Stimulated activated CD4-positive, alpha-beta T cell treated with anti-CD3 and anti-CD28 coated beads, Interleukin-15, amount 100 ng/mL, for 24 hours (primary cell): ENCODE measurements at regions not wholly inside any gene's neighbourhood (a gene's known extent, or its start where the extent isn't known, plus 50 kb on each side); places are given as distances from the start of the nearest gene placed in this dataset.
"Not testable (repeated sequence)": the region's sequence is repeated elsewhere in the genome, so short reads cannot be mapped to it uniquely, and the experiment has no call there.

Source experiments
- DNase-seq: peaks from one replicate; pipeline ENCODE4 v3.0.0-alpha.2; 2020

DNA sequence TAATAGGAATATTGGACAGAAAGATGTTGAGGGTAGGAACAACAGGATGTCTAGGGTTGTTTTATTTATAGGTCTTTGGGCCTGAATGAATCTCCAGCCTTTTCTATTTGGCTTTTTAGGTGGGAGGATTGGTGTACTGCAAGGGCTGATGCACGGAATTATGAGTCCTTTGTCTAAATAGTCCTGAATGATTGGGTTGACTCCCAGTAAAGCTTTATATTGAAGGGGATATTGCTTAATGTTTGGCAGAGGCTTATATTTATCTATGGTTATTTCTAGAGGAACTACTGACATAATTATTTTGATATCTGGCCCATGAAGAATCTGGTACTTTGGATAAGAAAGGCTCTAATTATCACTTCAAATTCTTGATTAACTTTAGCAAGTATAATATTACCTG lies 253.6 kb upstream of the AVPR1A start:
- DNase-seq, result no peak

DNA sequence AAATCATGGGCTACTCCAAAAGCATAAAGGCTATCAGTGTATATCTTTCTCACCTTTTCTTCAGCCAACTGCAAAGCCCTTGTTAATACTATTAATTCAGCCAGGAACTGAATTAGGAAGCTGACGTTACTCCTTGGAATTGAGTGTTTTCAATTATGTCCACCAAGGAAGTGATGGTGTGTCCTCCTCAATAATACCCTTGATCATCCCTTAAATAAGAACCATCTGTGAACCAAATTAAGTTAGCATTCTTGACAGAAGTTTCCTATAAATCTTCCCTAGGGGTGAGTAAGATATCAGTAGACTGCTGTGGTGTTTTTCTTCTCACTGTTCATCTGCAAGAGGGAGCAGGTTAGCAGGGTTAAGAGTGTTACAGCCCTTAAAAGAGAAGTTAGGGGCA lies 252.3 kb upstream of the AVPR1A start:
- no peak for DNase-seq

DNA sequence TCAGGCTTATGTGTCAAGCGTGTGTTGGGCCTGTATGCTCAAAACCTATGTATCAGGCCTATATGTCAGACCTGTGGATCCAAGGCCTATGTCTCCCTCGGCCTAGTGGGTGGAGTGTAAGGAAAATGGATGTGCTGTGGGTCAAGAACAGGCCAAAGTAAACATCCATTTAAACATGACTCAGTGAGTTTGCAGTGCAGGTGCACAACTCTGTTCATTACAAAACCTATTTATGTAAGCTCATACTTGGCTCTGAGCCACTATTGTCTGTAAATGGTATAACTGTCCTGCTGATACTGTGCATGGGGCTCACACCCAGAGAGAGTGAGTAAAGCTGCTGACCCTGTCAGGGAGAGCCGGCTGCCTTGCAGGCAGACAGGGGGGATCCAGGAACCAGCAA lies 249.7 kb upstream of the AVPR1A start:
- no peak for DNase-seq

DNA sequence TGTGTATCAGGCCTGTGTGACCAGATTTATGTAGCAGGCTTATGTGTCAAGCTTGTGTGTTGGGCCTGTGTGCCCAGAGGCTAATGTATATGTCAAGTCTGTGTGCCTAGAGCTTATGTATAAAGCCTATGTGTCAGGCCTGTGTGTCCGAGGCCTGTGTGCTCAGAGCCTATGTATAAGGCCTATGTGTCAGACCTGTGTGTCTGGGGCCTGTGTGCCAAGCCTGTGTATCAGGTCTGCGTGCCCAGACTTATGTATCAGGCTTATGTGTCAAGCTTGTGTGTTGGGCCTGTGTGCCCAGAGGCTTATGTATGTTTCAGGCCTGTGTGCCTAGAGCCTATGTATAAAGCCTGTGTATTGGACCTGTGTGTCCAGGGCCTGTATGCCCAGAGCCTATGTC lies 249.3 kb upstream of the AVPR1A start:
- no peak for DNase-seq

DNA sequence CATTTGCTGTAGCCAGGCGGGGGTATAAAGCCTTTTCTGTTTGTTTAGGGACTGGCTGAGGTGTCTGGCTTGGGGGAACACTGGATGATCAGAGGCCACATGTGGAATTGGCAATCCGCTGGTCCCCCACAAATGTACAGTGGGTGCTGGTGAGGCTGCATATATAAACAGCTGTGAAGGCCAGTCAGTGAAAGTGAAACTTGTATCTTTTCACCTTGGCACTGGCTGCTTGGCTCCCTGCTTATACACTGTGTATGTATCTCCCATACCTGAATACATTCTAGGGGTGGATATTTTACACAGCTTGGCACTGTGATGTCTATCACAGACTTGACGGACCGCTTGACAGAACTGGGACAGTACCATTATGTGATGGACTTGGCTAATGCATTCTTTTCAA lies 246.8 kb upstream of the AVPR1A start:
- no peak for DNase-seq

DNA sequence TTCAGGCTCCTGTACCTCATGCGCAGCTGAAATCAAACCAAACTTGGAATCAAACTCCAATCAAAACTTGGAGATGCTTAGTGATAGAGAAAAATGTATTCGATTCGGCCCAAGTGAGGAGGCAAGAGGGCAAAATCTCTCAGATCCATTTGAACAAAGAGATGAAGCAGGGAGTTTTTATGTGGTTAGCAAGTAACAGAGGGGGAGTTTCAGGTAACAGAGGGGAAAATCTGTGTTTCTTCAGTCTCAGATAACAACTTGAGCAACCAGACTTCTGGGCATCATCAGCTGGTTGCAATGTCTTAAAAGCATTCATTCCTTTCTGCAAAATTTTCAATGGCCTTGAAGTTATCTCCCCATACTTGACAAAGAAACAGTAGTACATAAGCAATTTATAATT lies 245.1 kb upstream of the AVPR1A start:
- DNase-seq, result no peak

DNA sequence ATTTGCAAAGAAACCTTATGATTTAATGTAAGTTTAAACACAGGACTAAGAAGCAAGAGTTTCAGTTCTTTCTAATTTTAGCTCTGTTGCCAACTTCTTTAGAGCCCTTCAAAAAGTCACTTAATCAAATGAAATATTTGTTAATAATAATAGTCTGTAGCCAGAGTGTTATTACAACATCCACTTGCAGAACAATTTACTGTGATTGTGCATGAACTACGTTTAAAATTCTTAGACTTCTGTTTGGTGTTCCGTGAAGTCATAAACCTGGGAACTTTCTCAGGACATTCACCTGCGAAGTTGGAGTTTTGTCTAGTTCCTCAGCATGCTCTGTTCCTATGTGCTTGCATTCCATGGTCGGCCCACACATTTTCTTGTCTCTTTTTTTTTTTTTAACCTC lies 244.0 kb upstream of the AVPR1A start:
- no peak for DNase-seq

DNA sequence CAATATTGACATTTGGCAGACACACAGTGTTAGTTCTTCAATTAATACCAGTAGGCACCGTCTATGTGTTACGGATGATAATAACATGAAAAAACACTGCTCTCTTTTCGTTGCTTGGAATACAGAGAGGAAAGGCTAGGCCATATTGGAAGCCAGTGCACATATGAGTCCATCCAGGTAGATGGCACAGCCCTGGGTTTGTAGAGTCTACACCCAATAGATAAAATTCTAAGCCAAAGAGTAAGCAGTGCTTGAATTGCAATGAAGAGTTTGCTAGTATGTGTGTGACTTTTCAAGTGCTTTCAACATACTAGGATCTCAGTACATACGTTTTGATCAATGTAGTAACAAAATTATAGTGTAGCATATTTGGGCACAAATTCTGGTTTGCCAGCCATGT lies 243.3 kb upstream of the AVPR1A start:
- DNase-seq, result no peak

DNA sequence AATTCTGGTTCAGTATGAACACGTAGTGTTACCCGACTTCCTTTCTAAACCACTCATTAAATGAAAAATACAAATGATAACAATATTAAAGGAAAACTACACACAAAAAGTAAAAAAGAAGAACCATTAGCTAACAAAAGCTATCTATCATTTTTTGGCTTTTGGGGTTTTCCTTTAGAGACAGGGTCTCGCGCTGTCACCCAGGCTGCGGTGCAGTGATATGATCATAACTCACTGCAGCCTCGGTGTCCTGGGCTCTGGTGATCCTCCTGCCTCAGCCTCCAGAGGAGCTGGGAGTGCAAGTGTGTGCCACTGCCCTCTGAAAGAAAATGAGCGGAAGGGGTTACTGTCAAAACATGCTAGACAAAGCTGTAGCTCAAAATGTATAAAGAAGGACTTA lies 238.2 kb upstream of the AVPR1A start:
- no peak for DNase-seq

DNA sequence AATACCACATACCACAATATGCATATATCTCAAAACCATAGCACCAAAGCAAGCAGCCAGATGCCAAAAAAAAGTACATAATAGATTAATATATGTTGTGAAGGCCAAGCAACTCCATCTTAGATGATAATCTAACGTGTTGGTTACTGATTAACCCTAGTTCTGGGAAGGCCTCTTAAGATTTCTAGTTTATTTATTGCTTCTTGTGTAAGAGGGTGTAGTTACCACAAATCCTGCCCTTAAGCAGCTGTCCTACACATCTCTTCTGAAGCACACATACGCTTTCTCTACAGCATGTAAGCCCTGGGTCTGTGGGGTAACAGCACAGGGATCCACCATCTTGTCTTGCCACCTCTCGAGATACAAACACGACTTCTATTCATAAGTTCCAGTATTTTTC lies 236.8 kb upstream of the AVPR1A start:
- no peak for DNase-seq

DNA sequence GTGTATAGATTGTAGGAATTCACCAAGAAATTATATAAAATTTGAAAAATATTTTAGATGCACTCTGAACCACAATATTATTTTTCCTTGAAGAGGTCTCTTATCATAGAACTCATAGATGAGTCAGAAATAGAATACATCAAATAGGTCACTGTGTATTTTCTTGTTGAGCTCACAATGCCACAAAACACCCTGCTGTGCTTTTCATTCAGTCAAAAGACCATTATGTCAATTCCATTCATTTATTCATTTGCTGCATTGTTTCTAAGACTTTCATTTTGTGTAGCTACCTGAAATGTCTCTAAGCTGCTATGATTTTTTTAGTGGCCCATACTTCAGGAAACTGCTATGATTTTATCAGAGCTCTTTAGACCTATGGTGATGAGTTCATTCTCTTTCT lies 231.9 kb upstream of the AVPR1A start:
- no peak for DNase-seq

DNA sequence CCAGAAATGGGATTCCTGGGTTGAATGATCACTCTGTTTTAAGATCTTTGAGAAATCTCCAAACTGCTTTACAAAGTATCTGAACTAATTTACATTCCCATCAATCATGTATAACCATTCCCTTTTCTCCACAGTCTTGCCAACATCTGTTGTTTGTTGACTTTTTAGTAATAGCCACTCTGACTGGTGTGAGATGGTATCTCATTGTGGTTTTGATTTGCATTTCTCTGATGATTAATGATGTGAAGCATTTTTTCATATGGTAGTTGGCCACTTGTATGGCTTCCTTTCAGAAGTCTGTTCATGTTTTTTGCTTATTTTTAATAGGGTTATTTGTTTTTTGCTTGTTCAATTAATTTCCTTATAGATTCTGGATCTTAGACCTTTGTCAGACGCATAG lies 211.8 kb upstream of the AVPR1A start:
- no peak for DNase-seq

DNA sequence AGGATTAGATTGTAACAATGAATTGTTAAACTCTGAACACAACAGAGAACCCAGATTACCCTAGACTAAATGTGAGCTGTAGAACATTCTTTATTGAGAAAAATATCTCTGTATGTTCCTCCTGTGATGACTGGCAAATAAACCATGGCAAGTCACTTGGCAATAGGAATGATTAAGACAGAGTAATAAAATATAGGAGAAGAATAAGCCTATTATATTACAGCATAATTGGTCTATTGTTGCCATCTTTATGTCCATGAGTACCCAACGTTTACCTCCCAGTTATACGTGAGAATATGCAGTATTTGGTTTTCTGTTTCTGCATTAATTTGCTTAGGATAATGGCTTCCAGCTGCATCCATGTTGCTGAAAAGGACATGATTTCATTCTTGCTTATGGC lies 211.2 kb upstream of the AVPR1A start:
- no peak for DNase-seq

DNA sequence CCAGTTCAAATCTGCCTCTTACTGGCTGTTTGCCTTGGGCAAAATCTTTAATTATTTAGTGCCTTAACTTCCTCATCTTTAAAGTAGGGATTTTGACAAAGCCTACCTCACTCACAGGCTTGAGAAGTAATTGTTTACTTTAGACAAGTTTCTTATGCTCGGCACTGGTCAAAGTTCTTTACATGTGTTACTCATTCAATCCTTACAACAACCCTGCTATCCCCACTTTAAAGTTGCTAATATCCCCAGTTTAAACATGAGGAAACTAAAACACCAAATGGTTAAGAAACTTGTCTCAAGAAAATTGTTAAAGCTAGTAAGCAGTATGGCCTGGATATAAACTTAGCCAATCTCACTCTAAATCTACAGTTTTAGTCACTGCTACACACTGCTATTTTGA lies 204.0 kb upstream of the AVPR1A start:
- DNase-seq, result no peak

DNA sequence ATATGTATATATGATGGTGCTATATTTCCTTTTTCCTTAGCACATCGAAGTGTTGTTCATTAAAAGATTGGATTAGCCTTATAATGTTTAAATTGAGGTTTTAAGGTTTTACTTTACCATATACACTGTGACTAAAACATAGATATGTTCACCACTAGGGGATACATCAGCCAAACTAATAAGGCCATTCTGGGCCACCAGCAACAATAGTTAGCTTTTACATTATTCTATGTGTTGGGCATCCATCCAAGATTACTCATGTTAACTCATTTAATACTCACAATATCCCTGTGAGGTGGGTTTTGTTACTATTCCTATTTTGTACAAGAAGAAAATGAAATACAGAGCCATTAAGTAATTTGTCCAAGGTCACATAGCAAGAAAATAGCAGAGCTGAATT lies 202.6 kb upstream of the AVPR1A start:
- DNase-seq, result no peak

DNA sequence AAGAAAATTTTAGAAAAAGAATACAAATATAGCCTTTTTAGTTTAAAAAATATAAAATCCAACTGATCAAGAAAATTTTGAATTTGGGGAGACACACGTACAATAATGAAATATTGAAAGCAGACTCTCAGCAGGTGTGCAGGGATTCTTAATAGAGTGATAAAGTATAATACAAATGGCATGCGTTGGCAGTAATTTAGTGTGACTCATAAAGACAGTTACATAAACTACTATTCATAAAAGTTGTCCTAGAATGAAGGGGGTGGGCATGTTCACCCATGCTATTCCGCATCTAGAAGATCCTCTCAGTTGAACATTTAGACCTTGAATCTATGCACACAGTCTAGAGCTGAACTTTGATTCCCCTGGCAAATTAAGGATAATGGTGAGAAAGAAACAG lies 200.4 kb upstream of the AVPR1A start:
- DNase-seq, result no peak

DNA sequence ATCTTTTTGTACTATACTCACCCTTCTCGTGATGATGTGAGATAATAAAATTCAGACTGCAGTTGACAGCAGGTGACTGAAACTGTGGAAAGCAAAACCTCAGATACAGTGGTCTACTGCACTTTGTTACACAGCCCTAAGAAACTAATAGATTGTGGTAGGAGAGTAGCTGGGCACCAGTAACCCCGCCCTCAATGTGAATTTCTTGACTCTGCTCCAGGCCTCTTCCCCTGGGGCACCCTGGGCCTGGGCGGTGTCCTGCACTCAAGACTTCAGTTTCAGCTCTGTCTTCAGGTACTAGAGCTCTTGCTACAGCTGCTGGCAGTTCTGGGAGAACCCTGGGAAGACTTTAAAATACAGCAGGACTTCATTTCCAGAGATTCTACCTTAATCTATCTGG lies 197.6 kb upstream of the AVPR1A start:
- no peak for DNase-seq

DNA sequence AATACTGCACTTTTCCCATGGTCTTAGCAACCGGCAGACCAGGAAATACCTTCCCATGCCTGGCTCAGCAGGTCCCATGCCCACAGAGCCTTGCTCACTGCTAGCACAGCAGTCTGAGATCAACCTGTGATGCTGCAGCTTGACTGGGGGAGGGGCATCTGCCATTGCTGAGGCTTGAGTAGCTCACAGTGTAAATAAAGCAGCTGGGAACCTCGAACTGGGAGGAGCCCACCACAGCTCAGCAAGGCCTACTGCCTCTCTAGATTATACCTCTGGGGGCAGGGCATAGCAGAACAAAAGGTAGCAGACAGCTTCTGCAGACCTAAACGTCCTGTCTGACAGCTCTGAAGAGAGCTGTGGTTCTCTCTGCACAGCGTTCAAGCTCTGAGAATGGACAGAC lies 186.2 kb upstream of the AVPR1A start:
- not testable (repeated sequence) for DNase-seq

DNA sequence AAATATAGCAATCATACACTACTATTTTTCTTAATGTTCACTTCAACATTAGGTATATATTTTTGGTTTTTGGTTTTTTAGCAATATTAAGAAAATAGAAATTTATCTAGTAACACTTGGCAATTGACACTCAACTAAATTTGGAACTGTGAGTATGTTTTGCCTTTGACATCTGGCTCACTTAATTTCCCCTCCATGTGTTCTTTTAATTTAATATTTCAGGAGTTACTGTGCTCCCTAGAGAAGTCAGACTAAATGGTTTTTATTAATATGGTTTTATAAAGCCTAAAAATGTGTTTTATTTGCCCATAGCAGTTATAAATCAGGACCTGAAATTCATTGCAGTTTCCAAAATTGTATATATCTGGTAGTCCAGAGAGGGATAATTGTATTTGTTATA lies 175.3 kb upstream of the AVPR1A start:
- no peak for DNase-seq

DNA sequence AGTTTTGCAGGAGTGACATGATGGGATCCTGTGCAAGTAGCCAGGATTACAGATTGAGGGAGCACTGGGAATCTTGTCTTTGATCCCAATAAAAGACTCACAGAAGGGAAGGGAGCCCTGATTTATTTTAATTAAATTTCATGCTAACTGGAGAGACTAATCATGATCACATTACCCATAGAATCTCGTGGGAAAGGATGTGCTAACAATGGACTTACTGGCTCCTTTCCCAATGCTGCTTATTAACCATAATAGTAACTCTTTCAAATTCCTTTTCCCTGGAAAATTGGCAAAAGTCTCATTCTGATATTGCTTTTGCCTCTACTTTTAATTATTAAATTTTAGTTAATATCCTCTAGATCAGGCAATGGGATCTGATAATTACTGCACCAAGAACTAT lies 174.8 kb upstream of the AVPR1A start:
- DNase-seq, result no peak

DNA sequence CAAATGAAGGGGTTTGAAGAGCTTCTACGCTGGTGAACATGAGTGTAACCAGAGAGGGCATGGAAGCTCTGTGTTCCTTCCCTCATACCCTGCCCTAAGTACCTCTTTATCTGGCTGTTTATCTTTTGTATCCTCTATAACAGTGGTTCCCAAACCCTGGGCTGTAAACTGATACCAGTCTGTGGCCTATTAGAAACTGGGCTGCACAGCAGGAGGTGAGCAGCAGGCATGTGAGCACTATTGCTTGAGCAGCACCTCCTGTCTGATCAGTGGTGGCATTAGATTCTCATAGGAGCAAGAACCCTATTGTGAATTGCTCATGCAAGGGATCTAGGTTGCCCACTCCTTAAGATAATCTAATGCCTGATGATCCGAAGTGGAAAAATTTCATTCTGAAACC lies 172.9 kb upstream of the AVPR1A start:
- DNase-seq, result no peak

DNA sequence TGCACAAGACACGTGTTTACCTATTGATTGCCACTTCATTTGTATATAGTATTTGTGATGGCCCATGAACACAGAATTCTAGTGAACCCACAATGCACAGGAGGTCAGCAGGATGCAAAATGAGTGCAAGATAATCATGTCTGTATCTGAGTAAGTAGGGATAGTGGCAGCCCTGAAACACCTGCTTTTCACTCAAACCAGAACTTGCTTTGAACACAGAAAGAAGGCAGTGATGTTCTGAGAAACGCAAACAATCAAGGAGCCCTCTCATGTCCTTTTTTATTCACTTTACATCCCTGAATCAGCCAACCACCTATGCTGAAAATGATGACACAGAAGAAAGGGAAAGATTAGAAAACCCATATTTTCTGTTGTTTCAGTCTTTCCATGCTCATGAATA lies 170.4 kb upstream of the AVPR1A start:
- DNase-seq, result no peak

DNA sequence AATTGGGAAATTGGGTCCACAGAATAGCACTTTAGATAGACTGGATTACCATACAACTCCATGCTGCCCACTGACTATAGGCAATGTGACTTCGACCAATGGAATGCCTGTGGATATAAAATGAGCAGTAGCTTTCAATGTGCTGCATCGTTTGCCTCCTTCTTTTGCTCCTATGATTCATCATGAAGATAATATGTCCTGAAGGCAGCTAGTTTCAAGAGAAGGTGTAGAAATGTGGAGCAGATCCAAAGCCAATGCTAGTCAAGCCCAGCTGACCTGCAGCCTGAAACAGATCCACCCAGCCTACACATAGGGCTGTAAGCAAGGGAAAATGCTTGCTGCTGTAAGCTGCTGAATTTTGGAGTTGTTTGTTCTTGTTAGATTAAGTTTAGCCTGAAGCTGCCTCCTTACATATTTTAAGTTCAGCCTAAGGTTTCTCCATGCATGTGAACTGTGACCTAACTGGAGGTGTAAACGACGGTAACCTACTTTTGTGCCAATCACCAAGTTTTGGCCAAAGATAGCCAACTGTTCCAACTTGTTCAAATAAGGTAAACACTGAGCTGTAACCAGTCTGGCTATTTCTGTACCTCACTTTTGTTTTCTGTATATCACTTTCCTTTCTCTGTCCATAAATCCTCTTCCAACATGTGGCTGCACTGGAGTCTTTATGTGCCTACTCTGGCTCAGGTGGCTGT lies 169.1 kb upstream of the AVPR1A start:
- DNase-seq, result no peak

DNA sequence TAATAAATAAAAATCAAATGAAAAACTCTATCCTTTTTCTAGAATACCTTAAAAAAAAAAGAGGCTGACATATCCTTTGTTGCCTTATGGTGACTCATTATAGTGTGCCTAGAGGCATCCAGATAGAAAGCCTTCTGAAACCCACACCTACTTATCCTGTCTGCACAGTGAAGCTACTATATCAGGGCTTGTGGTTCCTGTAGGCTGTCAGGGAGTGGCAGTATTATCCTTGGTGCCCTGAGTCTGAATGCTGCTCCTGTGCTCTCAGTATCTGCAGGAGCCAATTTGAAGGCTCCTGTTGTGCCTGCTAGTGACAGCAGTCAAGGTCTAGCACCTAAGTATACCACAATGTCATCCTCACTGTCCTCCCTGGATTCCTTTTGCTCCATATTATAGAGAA lies 168.4 kb upstream of the AVPR1A start:
- DNase-seq, result no peak

DNA sequence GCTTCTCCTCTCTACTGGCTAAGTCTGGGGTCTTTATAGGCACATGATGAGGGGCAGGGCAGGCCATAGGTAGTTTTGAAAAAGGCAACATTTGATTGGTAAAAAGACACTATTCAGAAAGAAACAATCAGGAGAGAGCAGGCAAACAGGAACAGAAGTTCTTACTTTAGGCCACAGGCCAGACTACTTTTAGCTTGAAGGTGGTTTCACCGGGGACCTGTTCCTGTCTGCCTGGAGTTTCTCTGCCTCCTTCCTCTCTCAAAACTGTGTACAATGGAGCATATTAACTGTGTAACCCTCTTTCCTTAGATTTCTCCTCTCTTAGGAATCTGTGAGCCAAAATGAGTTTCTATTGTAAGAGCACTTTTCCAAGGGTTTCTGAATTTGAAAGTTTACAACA lies 167.9 kb upstream of the AVPR1A start:
- no peak for DNase-seq

DNA sequence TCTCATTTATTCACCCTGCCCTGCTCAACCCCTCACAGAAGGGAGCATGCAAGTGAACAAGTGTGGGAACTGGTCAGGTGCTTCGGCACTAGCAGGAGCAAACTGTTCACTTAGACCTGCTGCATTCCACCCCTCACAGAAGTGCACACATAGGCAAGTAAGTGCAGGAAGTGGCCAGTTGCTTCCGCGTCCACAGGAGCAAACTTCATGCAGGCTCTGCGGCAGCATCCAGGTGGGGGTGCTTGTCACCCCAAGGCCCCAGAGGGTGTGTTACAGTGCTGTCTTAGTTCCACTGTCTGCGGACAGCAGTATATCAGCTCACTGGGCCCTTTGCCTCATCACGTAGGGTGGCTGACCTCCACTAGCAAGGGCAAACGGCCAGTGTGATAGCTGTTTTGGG lies 167.3 kb upstream of the AVPR1A start:
- DNase-seq, result no peak
